ENCODE measurements at regions not wholly inside any gene's neighbourhood (a gene's known extent, or its start where the extent isn't known, plus 50 kb on each side); places are given as distances from the start of the nearest gene placed in this dataset.
"Not testable (repeated sequence)": the region's sequence is repeated elsewhere in the genome, so short reads cannot be mapped to it uniquely, and the experiment has no call there.

GRCh38 chr11:11718511-11718910 lies 96.7 kb upstream of the GALNT18 start:
- Histone ChIP-seq H3K9me3 (peaks cover 25% of the 10 kb centered on the region), H3K4me1 (no peaks in the 10 kb centered on the region), H3K27ac (no peak overlapping the region), H3K4me3 (no peak overlapping the region), H3K4me2 (no peak overlapping the region)
- 29% methylated on average over 3 of the region's 3 CpGs for WGBS (ENCODE audit: missing lambda C conversion rate)
- ChIA-PET POLR2A (no interaction called here), CTCF (interaction anchor here (0.6 kb wide), 1 partner anchor 748 kb away, joined by 5 read pairs; no protein-coding TSS in a partner anchor)
- FAIRE-seq (no peak), DNase-seq (ENCODE audit: low read depth in 1 of 2, low spot score in 1 of 2) (no peak), ATAC-seq (no peak)
- TF ChIP-seq SREBF2 (IDR thresholded peaks at IDR 0.05) = no peak
- TF ChIP-seq HOXA7 (CRISPR knock-in tag; IDR thresholded peaks at IDR 0.05) = no peak
- TF ChIP-seq CHD2 (IDR thresholded peaks at IDR 0.05; ENCODE audit: low read length, partially characterized antibody) = no peak

GRCh38 chr11:11717064-11717725 lies 95.4 kb upstream of the GALNT18 start:
- FAIRE-seq (no peak), DNase-seq (ENCODE audit: low read depth in 1 of 2, low spot score in 1 of 2) (no peak), ATAC-seq (no peak)
- no peaks in the 10 kb centered on the region for H3K4me1 ChIP-seq
- H3K9me3 ChIP-seq = peaks cover 21% of the 10 kb centered on the region
- 30% methylated on average over 15 of the region's 15 CpGs for WGBS (ENCODE audit: missing lambda C conversion rate)
- CTCF ChIA-PET = interaction anchor here (1.3 kb wide), 1 partner anchor 10 kb away, joined by 3 read pairs; no protein-coding TSS in a partner anchor
- POLR2A ChIA-PET = no interaction called here
- TF ChIP-seq KDM5A (IDR thresholded peaks at IDR 0.05) (no peak), MAX (IDR thresholded peaks at IDR 0.05) (no peak), FOSB (CRISPR knock-in tag; IDR thresholded peaks at IDR 0.05) (no peak), CEBPB (IDR thresholded peaks at IDR 0.05) (no peak), ESRRA (IDR thresholded peaks at IDR 0.05; ENCODE audit: borderline replicate concordance, low read length) (no peak), EHF (CRISPR knock-in tag; IDR thresholded peaks at IDR 0.05) (no peak), HOXB13 (CRISPR knock-in tag; IDR thresholded peaks at IDR 0.05; ENCODE audit: low read depth) (no peak), JUN (IDR thresholded peaks at IDR 0.05) (no peak)
- no peak overlapping the region for H3K27ac ChIP-seq
- H3K4me2 ChIP-seq = no peak overlapping the region
- no peak overlapping the region for H3K4me3 ChIP-seq

GRCh38 chr11:11715075-11715474 lies 93.3 kb upstream of the GALNT18 start:
- H3K4me2 ChIP-seq; H3K4me1 ChIP-seq; ATAC-seq; H3K4me3 ChIP-seq; DNase-seq (ENCODE audit: low read depth in 1 of 2, low spot score in 1 of 2); FAIRE-seq; H3K27ac ChIP-seq; POLR2A ChIA-PET; CTCF ChIA-PET: not testable (repeated sequence)
- H3K9me3 ChIP-seq = peaks cover 21% of the 10 kb centered on the region
- WGBS (ENCODE audit: missing lambda C conversion rate) = 0% methylated on average over 1 of the region's 1 CpG

DNA sequence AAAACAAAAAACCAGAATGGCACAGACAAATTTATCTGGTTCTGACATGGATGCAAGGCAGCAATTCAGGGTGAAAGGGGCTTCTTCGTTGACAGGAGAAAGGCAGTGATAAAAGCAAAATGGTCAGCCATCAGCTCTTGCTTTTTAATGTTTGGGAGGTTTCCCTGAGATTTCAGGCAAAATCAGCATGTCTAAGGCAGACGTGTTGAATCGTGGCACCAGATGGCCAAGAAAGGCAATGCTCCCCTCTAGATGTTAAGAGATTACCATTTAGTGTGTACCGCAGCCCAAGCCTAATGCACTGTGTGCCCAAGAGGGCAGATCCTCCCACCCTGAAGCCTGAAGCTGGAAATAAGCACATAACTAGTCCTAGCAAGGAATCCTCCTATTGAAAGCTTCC lies 88.8 kb upstream of the GALNT18 start:
- CTCF ChIA-PET = interaction anchor here (0.7 to 0.8 kb wide), 2 partner anchors 76 to 918 kb away, joined by 3 read pairs; no protein-coding TSS in a partner anchor
- DNase-seq (ENCODE audit: low read depth in 1 of 2, low spot score in 1 of 2) = no peak
- Histone ChIP-seq H3K27ac (no peak overlapping the region), H3K9me3 (no peaks in the 10 kb centered on the region), H3K4me1 (no peaks in the 10 kb centered on the region), H3K4me2 (no peak overlapping the region), H3K4me3 (no peak overlapping the region)
- ATAC-seq = no peak
- TF ChIP-seq, protein P1, sequence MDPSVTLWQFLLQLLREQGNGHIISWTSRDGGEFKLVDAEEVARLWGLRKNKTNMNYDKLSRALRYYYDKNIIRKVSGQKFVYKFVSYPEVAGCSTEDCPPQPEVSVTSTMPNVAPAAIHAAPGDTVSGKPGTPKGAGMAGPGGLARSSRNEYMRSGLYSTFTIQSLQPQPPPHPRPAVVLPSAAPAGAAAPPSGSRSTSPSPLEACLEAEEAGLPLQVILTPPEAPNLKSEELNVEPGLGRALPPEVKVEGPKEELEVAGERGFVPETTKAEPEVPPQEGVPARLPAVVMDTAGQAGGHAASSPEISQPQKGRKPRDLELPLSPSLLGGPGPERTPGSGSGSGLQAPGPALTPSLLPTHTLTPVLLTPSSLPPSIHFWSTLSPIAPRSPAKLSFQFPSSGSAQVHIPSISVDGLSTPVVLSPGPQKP (IDR thresholded peaks at IDR 0.05; ENCODE audit: low read depth, low read length) = no peak
- TF ChIP-seq MAFK (IDR thresholded peaks at IDR 0.05; ENCODE audit: partially characterized antibody) = no peak
- no peak for TF ChIP-seq TFCP2L1 (CRISPR knock-in tag; IDR thresholded peaks at IDR 0.05)
- no peak for TF ChIP-seq PBX3 (IDR thresholded peaks at IDR 0.05)
- no peak for TF ChIP-seq ZC3H11A (IDR thresholded peaks at IDR 0.05)
- TF ChIP-seq JUN (IDR thresholded peaks at IDR 0.05) = no peak
- TF ChIP-seq HES2 (IDR thresholded peaks at IDR 0.05) = no peak
- no peak for TF ChIP-seq EHMT2 (IDR thresholded peaks at IDR 0.05; ENCODE audit: low read depth)
- no peak for TF ChIP-seq CBX8 (IDR thresholded peaks at IDR 0.05)
- TF ChIP-seq HEYL (CRISPR knock-in tag; IDR thresholded peaks at IDR 0.05) = no peak
- no peak for TF ChIP-seq CBX2 (IDR thresholded peaks at IDR 0.05; ENCODE audit: borderline replicate concordance, low read depth)
- no peak for TF ChIP-seq ZNF302 (CRISPR knock-in tag; IDR thresholded peaks at IDR 0.05)
- TF ChIP-seq MYC (IDR thresholded peaks at IDR 0.05; ENCODE audit: borderline replicate concordance, low read length) = no peak
- TF ChIP-seq RFX5 (IDR thresholded peaks at IDR 0.05) = no peak
- TF ChIP-seq SMC3 (IDR thresholded peaks at IDR 0.05) = no peak
- TF ChIP-seq NPAS2 (CRISPR knock-in tag; IDR thresholded peaks at IDR 0.05; ENCODE audit: borderline replicate concordance) = no peak
- POLR2A ChIA-PET = no interaction called here
- FAIRE-seq = no peak
- WGBS (ENCODE audit: missing lambda C conversion rate) = 41% methylated on average over 4 of the region's 4 CpGs

Measured in A549 (cell line).